IMR-90 (cell line): ENCODE measurements at regions not wholly inside any gene's neighbourhood (a gene's known extent, or its start where the extent isn't known, plus 50 kb on each side); places are given as distances from the start of the nearest gene placed in this dataset.

Experiments
- ATAC-seq: fragments of 200-7000 bp; cut with Tn5 transposase; 2 replicates; pipeline ENCODE4 v1.9.1; 2020; ENCODE audit warnings: low read depth, mild to moderate bottlenecking, moderate library complexity
- BruUV-seq: library from RNA; stranded (reverse); fragments of 400-500 nt; replicated peaks from 2 replicates; lab custom pipeline; 2021; lab: Mats Ljungman, UMichigan
- CTCF ChIA-PET: fragments of 300-600 bp; formaldehyde crosslinking; extraction: SDS; loops from one replicate; lab custom pipeline; 2021; ENCODE audit warnings: antibody characterized with exemption; lab: Yijun Ruan, JAX
- POLR2A ChIA-PET: fragments of 300-600 bp; sonication (Branson Sonifier 250); formaldehyde crosslinking; loops from one replicate; lab custom pipeline; 2022; ENCODE audit warnings: antibody characterized with exemption; ENCODE audit not compliant: unreplicated experiment; lab: Charles Lee
- DNase-seq: peaks from one replicate; pipeline ENCODE4 v3.0.0; 2013
- H2AFZ ChIP-seq: replicated peaks from 2 replicates; pipeline ENCODE3; 2013; ENCODE audit warnings: low read length, mild to moderate bottlenecking; ENCODE audit not compliant: poor library complexity
- H2AK5ac ChIP-seq: 2 replicates; pipeline ENCODE4 v1.6.1; 2013; ENCODE audit warnings: low read depth, low read length, inconsistent platforms
- H2AK9ac ChIP-seq: replicated peaks from 2 replicates; pipeline ENCODE3; 2013; ENCODE audit warnings: mild to moderate bottlenecking, low read depth, low read length, moderate library complexity; ENCODE audit not compliant: poor library complexity
- H2BK120ac ChIP-seq: 2 replicates; pipeline ENCODE4 v1.6.1; 2013; ENCODE audit warnings: low read depth, low read length, inconsistent platforms
- H2BK15ac ChIP-seq: 3 replicates; pipeline ENCODE4 v1.6.1; 2013; ENCODE audit warnings: low read depth, low read length, inconsistent platforms
- H2BK20ac ChIP-seq: 2 replicates; pipeline ENCODE4 v1.6.1; 2013; ENCODE audit warnings: low read depth, mild to moderate bottlenecking, inconsistent platforms, low read length, moderate library complexity
- H2BK5ac ChIP-seq: 2 replicates; pipeline ENCODE4 v1.6.1; 2013; ENCODE audit warnings: mild to moderate bottlenecking, low read depth, low read length, inconsistent platforms; ENCODE audit not compliant: poor library complexity, severe bottlenecking
- H3K14ac ChIP-seq: replicated peaks from 2 replicates; pipeline ENCODE4 v1.6.1; 2013; ENCODE audit warnings: low read depth, low read length, inconsistent platforms
- H3K18ac ChIP-seq: 2 replicates; pipeline ENCODE4 v1.6.1; 2013; ENCODE audit warnings: low read depth, low read length, control low read depth
- H3K23ac ChIP-seq: 2 replicates; pipeline ENCODE4 v1.6.1; 2013; ENCODE audit warnings: low read depth, low read length, inconsistent platforms
- H3K27ac ChIP-seq: 2 replicates; pipeline ENCODE4 v1.5.1; 2013; ENCODE audit warnings: mild to moderate bottlenecking, control low read depth, low read length; ENCODE audit not compliant: insufficient read depth
- H3K27me3 ChIP-seq: 2 replicates; pipeline ENCODE4 v1.6.1; 2013; ENCODE audit warnings: low read length; ENCODE audit not compliant: control insufficient read depth, insufficient read depth
- H3K36me3 ChIP-seq: 2 replicates; pipeline ENCODE4 v1.6.1; 2013; ENCODE audit warnings: low read length, mixed read lengths; ENCODE audit not compliant: control insufficient read depth, insufficient read depth
- H3K4ac ChIP-seq: 2 replicates; pipeline ENCODE4 v1.6.1; 2013; ENCODE audit warnings: low read depth, low read length, inconsistent platforms
- H3K4me1 ChIP-seq: 2 replicates; pipeline ENCODE4 v1.6.1; 2013; ENCODE audit warnings: low read length, mixed read lengths; ENCODE audit not compliant: control insufficient read depth, insufficient read depth
- H3K4me2 ChIP-seq: 2 replicates; pipeline ENCODE4 v1.6.1; 2013; ENCODE audit warnings: low read depth, mild to moderate bottlenecking, control low read depth, low read length, moderate library complexity
- H3K4me3 ChIP-seq: 2 replicates; pipeline ENCODE4 v1.5.1; 2013; ENCODE audit warnings: low read depth, mild to moderate bottlenecking, control low read depth, low read length, moderate library complexity; ENCODE audit not compliant: insufficient read depth
- H3K56ac ChIP-seq: 2 replicates; pipeline ENCODE4 v1.6.1; 2013; ENCODE audit warnings: low read length, inconsistent platforms; ENCODE audit not compliant: insufficient read depth; ENCODE audit errors: extremely low read depth
- H3K79me1 ChIP-seq, 2 experiments: 2 replicates each; pipeline ENCODE4 v1.6.1; 2013; ENCODE audit warnings: low read length in 2 of 2, inconsistent platforms in 1 of 2, low read depth in 1 of 2
- H3K9ac ChIP-seq: 2 replicates; pipeline ENCODE4 v1.6.1; 2013; ENCODE audit warnings: low read depth, low read length, control low read depth
- H3K9me1 ChIP-seq: 2 replicates; pipeline ENCODE4 v1.6.1; 2013; ENCODE audit warnings: low read length, inconsistent platforms; ENCODE audit not compliant: insufficient read depth
- H3K9me3 ChIP-seq: 2 replicates; pipeline ENCODE4 v1.6.1; 2013; ENCODE audit warnings: low read length; ENCODE audit not compliant: control insufficient read depth, insufficient read depth
- H4K20me1 ChIP-seq: 2 replicates; pipeline ENCODE4 v1.6.1; 2013; ENCODE audit warnings: low read length, inconsistent platforms; ENCODE audit not compliant: insufficient read depth
- H4K5ac ChIP-seq: 2 replicates; pipeline ENCODE4 v1.6.1; 2013; ENCODE audit warnings: mild to moderate bottlenecking, low read depth, low read length, control low read depth
- H4K8ac ChIP-seq, 2 experiments: 2 replicates each; pipeline ENCODE4 v1.6.1; 2013; ENCODE audit warnings: low read depth in 2 of 2, low read length in 2 of 2, control low read depth in 1 of 2, inconsistent platforms in 1 of 2
- H4K91ac ChIP-seq: 2 replicates; pipeline ENCODE4 v1.6.1; 2013; ENCODE audit warnings: low read depth, low read length, inconsistent platforms; ENCODE audit not compliant: insufficient read depth
- BHLHE40 ChIP-seq: fragments of 150-350 bp; IDR thresholded peaks from 2 replicates; pipeline ENCODE4 v1.6.1; 2016; ENCODE audit warnings: mild to moderate bottlenecking, low read depth, low read length
- CEBPB ChIP-seq: IDR thresholded peaks from 2 replicates; pipeline ENCODE4 v1.6.1; 2012; ENCODE audit warnings: low read depth, low read length, improper control_type of control experiment
- NFE2L2 ChIP-seq: fragments of 150-350 bp; IDR thresholded peaks from 2 replicates; pipeline ENCODE4 v1.6.1; 2016; ENCODE audit warnings: low read depth, mild to moderate bottlenecking, low read length
- WGBS, 2 experiments: methylation state at CpG; one replicate each; pipeline versions ENCODE4 v1.1.5 to v1.1.7; 2013; ENCODE audit warnings: missing lambda C conversion rate in 2 of 2; ENCODE audit not compliant: insufficient read length in 1 of 2; ENCODE audit errors: extremely low coverage in 2 of 2; 5-methylcytosine and 5-hydroxymethylcytosine counted together
- dilution Hi-C: fragments of 300-500 bp; cut with HindIII; formaldehyde crosslinking; loops from one replicate; pipeline ENCODE4 v1.14.3; 2018; ENCODE audit warnings: low sequenced_read_pairs; ENCODE audit not compliant: unreplicated experiment
- in situ Hi-C: fragments of 300-500 bp; cut with MboI; formaldehyde crosslinking; loops from 3 replicates; pipeline ENCODE4 v1.14.3; 2019; ENCODE audit warnings: low sequenced_read_pairs, inconsistent platforms, mixed read lengths
- intact Hi-C: fragments of 100-400 bp; cut with micrococcal nuclease; formaldehyde crosslinking; loops from 2 replicates; pipeline ENCODE4 v1.10.0; 2022

DNA sequence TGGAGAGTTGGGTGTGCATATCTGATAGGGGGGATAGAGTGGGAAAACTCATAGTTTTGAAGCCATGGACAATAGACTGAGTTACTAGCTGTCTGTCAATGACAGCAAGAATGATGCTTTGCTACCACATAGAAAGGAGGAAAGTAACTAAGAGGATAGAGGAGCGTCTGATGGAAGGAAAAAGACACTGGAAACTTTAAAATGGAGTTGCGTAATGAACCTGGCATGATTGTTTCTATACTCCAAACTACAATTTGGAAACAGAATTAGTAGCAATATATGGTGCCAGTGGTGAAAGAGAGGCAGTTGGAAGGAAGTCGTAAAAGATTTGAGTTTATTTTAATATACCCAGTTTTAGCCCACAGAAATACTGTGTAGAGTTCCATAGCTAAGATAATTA lies 163.6 kb downstream of the TUSC7 start:
- Histone ChIP-seq H2AFZ (no peak overlapping the region), H3K4me2 (no peak overlapping the region), H3K56ac (no peak overlapping the region), H3K4ac (no peak overlapping the region), H4K20me1 (no peaks in the 10 kb centered on the region), H2AK5ac (no peak overlapping the region), H3K9ac (no peak overlapping the region), H3K23ac (no peak overlapping the region), H3K14ac (no peak overlapping the region), H3K27ac (no peak overlapping the region), H2BK120ac (no peak overlapping the region), H3K36me3 (no peaks in the 10 kb centered on the region), H3K4me3 (no peak overlapping the region), H3K9me1 (no peaks in the 10 kb centered on the region), H2BK15ac (no peak overlapping the region), H3K18ac (no peak overlapping the region), H2BK5ac (no peak overlapping the region), H4K5ac (no peak overlapping the region), H3K9me3 (no peaks in the 10 kb centered on the region), H2AK9ac (no peak overlapping the region), H3K79me1 (no peaks in the 10 kb centered on the region), H4K8ac (no peak overlapping the region), H3K4me1 (no peaks in the 10 kb centered on the region), H4K91ac (no peak overlapping the region), H2BK20ac (no peak overlapping the region), H3K27me3 (no peaks in the 10 kb centered on the region)
- DNase-seq (no peak), ATAC-seq (no peak)
- intact Hi-C loops (no loop called here), in situ Hi-C loops (loop anchor here (25.0 kb wide), 1 partner anchor 839 kb away; no protein-coding TSS in a partner anchor), dilution Hi-C loops (no loop called here)
- TF ChIP-seq NFE2L2 (no peak), BHLHE40 (no peak), CEBPB (peak; percentile 64)
- POLR2A ChIA-PET: no interaction called here
- no CpG with 5 or more reads among the region's 3 CpGs for WGBS, 2 experiments
- CTCF ChIA-PET: no interaction called here
- no TSS peak for BruUV-seq
